ENCODE measurements at regions not wholly inside any gene's neighbourhood (a gene's known extent, or its start where the extent isn't known, plus 50 kb on each side); places are given as distances from the start of the nearest gene placed in this dataset.
A peak's percentile ranks its signal among the peaks of the same experiment; 100 is the strongest.

DNA sequence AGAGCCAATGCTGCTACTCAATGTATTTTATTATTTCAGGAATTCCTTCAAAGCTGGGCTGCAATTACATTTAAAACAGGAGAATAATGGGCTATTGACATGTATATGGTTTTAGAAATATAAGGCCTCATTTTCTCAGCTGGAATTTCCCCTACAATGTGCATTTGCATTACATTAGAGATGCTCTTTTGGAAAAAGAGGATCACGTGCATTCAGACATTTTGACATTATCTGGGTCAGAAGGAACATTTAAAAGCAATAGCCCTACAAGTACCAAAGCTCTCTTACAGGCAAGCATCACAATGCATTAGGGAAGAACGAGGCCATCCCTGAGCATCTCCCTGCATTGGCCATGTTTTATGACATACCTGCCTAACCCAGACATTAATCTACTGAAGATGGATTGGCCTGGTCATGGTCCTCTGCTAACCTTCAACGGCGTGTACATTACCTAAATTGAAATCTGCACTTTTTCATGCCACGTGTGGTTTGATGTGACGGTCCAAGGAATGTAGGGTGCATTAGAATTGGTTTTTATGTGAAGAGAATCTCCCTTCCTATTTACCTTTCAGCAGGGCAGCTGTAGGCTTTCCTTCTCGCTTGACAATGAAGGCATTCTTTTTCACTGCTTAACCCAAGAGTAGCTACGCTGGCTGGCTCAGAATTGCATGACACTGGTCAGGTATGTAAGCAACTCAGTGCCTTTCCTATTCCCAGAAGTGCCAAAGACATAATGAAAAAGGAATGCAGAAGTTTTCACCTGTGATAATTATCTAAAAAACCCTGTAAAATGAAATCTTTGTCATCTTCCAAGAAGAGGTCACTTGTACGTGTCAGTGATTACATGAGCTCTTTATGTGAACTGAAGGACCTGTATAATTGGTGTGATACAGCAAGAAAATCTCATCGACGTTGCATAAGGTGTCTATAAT, 212.3 kb upstream of the MPDZ start:
- no peak overlapping the region for H3K4me3 ChIP-seq
- no peak for ATAC-seq (ENCODE audit: low FRiP score in 2 of 2)
- no peaks in the 10 kb centered on the region for H3K36me3 ChIP-seq
- no peak for TF ChIP-seq POLR2AphosphoS5 (IDR thresholded peaks at IDR 0.05)
- TF ChIP-seq, protein P1, sequence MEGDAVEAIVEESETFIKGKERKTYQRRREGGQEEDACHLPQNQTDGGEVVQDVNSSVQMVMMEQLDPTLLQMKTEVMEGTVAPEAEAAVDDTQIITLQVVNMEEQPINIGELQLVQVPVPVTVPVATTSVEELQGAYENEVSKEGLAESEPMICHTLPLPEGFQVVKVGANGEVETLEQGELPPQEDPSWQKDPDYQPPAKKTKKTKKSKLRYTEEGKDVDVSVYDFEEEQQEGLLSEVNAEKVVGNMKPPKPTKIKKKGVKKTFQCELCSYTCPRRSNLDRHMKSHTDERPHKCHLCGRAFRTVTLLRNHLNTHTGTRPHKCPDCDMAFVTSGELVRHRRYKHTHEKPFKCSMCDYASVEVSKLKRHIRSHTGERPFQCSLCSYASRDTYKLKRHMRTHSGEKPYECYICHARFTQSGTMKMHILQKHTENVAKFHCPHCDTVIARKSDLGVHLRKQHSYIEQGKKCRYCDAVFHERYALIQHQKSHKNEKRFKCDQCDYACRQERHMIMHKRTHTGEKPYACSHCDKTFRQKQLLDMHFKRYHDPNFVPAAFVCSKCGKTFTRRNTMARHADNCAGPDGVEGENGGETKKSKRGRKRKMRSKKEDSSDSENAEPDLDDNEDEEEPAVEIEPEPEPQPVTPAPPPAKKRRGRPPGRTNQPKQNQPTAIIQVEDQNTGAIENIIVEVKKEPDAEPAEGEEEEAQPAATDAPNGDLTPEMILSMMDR (IDR thresholded peaks at IDR 0.05): no peak
- TF ChIP-seq POLR2A (IDR thresholded peaks at IDR 0.05): no peak
- TF ChIP-seq EP300 (IDR thresholded peaks at IDR 0.05): no peak
- 79 to 82% methylated on average over 11 of the region's 11 CpGs for WGBS, 2 donors
- H3K27ac ChIP-seq: no peak overlapping the region
- no peak for DNase-seq
- peaks cover 0 to 3% (median 0%) of the 10 kb centered on the region in 4 donors for H3K4me1 ChIP-seq
- H3K9me3 ChIP-seq: no peaks in the 10 kb centered on the region
- H3K27me3 ChIP-seq: no peaks in the 10 kb centered on the region

DNA sequence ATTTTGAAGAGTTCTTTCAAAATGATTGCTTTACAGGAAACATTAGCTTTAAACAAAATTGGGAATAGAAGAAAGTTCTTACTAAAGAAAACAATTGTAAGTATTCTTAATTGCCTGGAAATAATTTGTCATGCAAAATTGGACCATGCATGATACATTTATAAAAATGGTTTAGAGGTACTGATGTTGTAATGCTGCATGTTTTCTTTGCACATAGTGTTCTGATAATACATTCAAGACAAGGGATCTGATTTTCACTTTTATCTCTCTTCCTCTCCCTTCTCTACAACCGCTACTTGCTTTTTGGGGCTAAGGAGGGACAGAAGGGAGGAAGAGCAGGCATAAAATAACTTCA, 211.6 kb upstream of the MPDZ start:
- peaks cover 0 to 3% (median 0%) of the 10 kb centered on the region in 4 donors for H3K4me1 ChIP-seq
- no peaks in the 10 kb centered on the region for H3K27me3 ChIP-seq
- DNase-seq (no peak), ATAC-seq (ENCODE audit: low FRiP score in 2 of 2) (peak in 1 of 2 donors; percentile 26)
- 58 to 91% methylated on average over 1 of the region's 1 CpG for WGBS, 2 donors
- H3K36me3 ChIP-seq: no peaks in the 10 kb centered on the region
- TF ChIP-seq POLR2A (IDR thresholded peaks at IDR 0.05) (no peak), POLR2AphosphoS5 (IDR thresholded peaks at IDR 0.05) (no peak), EP300 (IDR thresholded peaks at IDR 0.05) (no peak)
- TF ChIP-seq, protein P1 (IDR thresholded peaks at IDR 0.05): no peak
- H3K9me3 ChIP-seq: no peaks in the 10 kb centered on the region
- H3K4me3 ChIP-seq: no peak overlapping the region
- no peak overlapping the region for H3K27ac ChIP-seq

DNA sequence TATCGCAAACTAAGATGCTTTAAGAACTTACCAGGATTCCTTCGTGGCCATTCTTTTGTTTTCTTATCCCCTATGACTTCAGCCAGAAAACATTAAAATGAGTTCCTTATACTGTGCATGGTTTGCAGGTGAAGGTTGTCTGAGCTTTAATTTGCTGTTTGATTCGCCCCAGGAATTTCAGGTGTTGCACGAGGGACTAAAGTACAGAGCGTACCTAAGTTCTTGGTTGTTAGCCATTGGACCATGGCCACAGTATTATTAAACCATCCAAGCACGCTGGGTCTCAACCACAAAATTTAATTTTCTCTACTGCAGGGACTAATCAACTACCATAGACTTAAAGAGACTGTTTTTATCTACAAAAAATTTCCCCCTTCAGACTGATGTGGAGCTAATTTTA, 208.4 kb upstream of the MPDZ start:
- TF ChIP-seq POLR2A (IDR thresholded peaks at IDR 0.05) (no peak), POLR2AphosphoS5 (IDR thresholded peaks at IDR 0.05) (no peak), EP300 (IDR thresholded peaks at IDR 0.05) (no peak)
- TF ChIP-seq, protein P1 (IDR thresholded peaks at IDR 0.05): no peak
- no peak overlapping the region for H3K4me3 ChIP-seq
- DNase-seq: no peak
- no peaks in the 10 kb centered on the region for H3K36me3 ChIP-seq
- 84 to 86% methylated on average over 6 of the region's 6 CpGs for WGBS, 2 donors
- H3K4me1 ChIP-seq: peaks cover 0 to 8% (median 0%) of the 10 kb centered on the region in 4 donors
- ATAC-seq (ENCODE audit: low FRiP score in 2 of 2): no peak
- H3K27ac ChIP-seq: no peak overlapping the region
- no peaks in the 10 kb centered on the region for H3K27me3 ChIP-seq
- H3K9me3 ChIP-seq: no peaks in the 10 kb centered on the region

DNA sequence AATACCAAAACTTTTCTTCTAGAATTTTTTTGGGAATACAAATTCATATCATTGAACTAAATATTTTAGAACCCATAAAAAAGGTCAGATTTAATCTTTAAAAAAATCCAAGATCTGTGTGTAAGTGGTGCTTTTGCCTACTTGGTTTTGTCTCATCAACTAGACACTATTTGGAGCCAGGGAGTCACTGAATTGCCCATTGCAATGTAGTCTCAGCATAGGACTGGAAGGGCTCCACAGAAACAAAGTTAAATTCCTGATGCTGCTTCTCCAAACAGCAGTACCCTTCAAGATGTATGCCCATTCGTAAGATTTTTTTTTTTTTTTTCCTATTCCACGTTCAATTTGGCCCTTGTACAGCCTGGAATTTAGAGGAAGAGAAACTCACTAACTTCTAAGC, 208.0 kb upstream of the MPDZ start:
- Histone ChIP-seq H3K27ac (no peak overlapping the region), H3K36me3 (no peaks in the 10 kb centered on the region), H3K4me1 (peaks cover 0 to 8% (median 0%) of the 10 kb centered on the region in 4 donors), H3K9me3 (no peaks in the 10 kb centered on the region), H3K27me3 (no peaks in the 10 kb centered on the region), H3K4me3 (no peak overlapping the region)
- DNase-seq: no peak
- no peak for ATAC-seq (ENCODE audit: low FRiP score in 2 of 2)
- TF ChIP-seq, protein P1 (IDR thresholded peaks at IDR 0.05): no peak
- 39 to 56% methylated on average over 2 of the region's 2 CpGs for WGBS, 2 donors

DNA sequence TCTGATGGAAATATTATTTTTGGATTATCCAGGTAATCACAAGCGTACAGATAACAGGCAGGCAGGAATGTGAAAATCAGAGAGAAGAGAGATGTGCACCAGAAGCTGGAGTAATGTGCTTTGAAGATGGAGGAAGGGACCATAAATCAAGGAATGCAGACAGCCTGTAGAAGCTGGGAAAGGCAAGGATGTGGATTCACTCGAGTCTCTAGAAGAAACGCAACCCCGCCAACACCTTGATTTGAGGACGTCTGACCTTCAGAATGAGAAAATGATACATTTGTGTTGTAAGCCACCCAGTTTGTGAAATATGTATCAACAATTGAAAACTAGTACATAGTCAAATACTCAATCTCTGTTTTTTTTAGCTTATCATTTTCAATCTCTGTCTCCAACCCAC, 207.6 kb upstream of the MPDZ start:
- TF ChIP-seq POLR2AphosphoS5 (IDR thresholded peaks at IDR 0.05): no peak
- TF ChIP-seq, protein P1 (IDR thresholded peaks at IDR 0.05): no peak
- no peak for TF ChIP-seq EP300 (IDR thresholded peaks at IDR 0.05)
- no peak for TF ChIP-seq POLR2A (IDR thresholded peaks at IDR 0.05)
- ATAC-seq (ENCODE audit: low FRiP score in 2 of 2) (no peak), DNase-seq (no peak)
- H3K36me3 ChIP-seq: no peaks in the 10 kb centered on the region
- 88 to 91% methylated on average over 5 of the region's 5 CpGs for WGBS, 2 donors
- no peak overlapping the region for H3K4me3 ChIP-seq
- no peaks in the 10 kb centered on the region for H3K27me3 ChIP-seq
- no peak overlapping the region for H3K27ac ChIP-seq
- H3K4me1 ChIP-seq: peaks cover 0 to 8% (median 0%) of the 10 kb centered on the region in 4 donors
- no peaks in the 10 kb centered on the region for H3K9me3 ChIP-seq
